Putamen (tissue), 1 donor: ENCODE measurements at regions not wholly inside any gene's neighbourhood (a gene's known extent, or its start where the extent isn't known, plus 50 kb on each side); places are given as distances from the start of the nearest gene placed in this dataset.
"Not testable (repeated sequence)": the region's sequence is repeated elsewhere in the genome, so short reads cannot be mapped to it uniquely, and the experiment has no call there.

Source experiments
- DNase-seq: peaks from one replicate; pipeline ENCODE4 v3.0.0-alpha.2; 2016; ENCODE audit warnings: low spot score

DNA sequence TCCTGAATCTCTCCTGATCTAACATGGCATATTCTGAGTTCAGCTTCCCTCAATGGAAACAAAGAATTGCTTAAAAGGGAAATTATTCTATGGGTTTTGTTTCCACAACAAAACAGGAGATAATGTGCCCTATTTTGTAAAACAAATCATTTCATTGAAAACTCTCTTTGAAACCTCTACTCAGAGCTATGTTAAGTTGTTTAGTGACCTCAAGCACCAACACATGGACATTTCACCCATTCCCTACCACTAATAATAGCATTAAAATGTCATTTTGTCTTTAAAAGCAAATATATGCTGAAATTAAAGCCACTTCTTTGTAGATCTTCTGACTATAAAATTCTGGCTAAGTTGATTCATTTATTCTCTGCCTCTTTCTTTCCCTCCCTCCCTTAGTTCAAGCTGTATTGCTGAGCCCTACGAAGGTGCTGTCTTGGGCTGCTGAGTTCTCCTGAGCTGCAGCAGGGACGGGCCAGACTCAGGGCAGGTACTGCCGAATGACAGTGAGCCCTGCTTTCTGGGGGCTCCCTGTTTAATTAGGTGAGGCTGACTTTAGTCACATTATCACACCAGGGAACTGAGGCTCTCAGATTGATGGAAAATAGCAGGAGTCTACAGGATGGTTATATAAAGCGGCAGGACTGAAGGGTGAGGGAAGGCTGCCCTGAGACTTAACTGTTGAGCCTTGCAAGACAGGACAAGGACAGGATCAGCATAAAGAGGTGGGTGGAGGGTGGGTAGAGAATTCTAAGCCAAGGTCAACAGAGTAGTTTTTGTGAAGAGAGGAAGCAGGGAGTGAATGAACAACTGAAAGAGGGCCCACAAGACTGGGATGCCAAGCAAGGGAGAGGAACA lies 1685.1 kb downstream of the SPATA31A7 start:
- not testable (repeated sequence) for DNase-seq

DNA sequence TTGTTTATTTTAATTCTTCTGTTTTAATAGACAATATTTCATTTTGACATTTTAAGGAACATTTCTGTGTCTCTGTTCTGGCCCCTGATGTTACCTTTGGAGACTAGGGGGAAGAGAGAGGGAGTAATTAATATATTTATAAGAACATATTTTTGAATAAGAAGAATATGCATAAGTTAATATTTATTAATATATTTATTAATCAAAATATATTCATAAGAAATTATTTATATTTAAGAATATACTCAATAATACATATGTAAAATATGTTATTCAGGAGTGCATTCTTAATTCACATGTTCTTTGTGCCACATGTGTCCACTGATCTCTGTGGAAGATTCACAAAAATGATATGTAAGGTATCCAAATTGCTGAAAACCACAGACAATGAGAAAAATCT lies 1687.7 kb downstream of the SPATA31A7 start:
- DNase-seq = not testable (repeated sequence)

DNA sequence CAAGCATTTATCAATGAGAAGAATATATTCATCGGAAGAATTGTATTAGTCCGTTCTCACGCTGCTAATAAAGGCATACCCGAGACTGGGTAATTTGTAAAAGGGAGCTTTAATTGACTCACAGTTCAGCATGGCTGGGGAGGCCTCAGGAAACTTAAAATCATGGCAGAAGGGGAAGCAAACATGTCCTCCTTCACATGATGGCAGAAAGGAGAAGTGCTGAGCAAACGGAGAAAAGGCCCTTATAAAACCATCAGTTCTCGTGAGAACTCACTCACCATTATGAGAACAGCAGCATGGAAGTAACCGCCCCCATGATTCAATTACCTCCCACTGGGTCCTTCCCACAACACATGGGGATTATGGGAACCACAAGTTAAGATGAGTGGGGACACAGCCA lies 1688.2 kb downstream of the SPATA31A7 start:
- DNase-seq = not testable (repeated sequence)

DNA sequence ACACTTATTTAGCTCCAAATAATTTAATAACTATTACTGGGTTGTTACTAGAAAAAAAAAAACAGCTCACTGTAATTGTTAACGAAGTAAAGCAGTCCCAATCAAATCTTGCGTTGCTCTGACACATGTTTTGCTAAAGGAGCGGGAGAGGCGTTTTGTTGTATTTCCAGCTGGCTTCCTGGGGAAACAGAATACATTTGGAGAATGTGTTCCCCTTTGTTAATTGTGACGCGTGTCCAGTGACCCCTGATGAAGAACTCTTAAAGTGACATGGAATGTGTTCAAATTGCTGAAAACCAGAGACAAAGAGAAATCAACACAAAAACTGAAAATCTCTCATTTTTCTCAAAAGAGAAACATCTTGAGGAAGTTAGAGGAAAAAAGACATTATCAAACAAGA lies 1690.6 kb downstream of the SPATA31A7 start:
- peak; percentile 32 for DNase-seq

DNA sequence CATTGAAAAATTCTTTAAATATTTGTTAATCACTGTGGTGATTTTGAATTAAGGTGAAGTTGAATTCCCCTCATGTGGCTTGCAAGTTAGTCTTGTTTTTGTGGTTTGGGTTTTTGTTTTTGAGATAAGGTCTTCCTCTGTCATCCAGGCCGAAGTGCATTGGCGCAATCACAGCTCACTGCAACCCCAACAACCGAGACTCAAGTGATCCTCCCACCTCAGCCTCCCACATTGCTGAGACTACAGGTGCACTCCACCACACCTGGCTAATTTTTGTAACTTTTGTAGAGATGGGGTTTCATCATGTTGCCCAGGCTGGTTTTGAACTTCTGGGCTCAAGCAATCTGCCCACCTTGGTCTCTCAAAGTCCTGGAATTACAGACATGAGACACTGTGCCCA lies 1691.1 kb downstream of the SPATA31A7 start:
- DNase-seq = not testable (repeated sequence)

DNA sequence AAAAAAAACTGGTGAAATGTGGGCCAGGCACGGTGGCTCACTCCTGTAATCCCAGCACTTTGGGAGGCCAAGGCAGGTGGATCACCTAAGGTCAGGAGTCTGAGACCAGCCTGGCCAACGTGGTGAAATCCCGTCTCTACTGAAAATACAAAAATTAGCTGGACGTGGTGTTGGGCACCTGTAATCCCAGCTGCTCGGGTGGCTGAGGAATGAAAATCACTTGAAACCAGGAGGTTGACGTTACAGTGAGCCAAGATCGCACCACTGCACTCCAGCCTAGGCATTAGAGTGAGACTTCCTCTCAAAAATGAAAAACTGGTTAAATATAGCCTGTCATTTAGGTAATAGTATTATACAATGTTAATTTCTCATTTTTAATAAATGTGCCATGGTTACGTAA lies 1692.0 kb downstream of the SPATA31A7 start:
- not testable (repeated sequence) for DNase-seq

DNA sequence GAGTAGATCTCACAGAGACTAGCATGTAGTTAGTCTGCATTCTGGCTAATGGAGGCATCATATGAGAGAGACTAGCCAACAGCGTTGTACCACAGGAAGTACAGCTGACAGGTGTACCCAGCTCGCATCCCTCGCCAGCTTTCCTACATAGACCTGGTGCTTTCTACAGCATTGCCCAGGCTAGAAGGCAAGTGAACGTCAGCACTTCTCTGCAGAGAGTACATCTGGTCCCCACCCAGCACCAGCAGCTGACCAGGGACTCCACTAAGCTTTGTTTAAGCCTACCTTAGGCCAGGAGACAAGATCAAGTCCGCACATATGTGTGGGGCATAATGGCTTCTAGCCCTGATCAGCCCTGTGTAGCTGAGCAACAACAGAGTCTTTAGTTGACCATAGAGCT lies 1692.9 kb downstream of the SPATA31A7 start:
- not testable (repeated sequence) for DNase-seq

DNA sequence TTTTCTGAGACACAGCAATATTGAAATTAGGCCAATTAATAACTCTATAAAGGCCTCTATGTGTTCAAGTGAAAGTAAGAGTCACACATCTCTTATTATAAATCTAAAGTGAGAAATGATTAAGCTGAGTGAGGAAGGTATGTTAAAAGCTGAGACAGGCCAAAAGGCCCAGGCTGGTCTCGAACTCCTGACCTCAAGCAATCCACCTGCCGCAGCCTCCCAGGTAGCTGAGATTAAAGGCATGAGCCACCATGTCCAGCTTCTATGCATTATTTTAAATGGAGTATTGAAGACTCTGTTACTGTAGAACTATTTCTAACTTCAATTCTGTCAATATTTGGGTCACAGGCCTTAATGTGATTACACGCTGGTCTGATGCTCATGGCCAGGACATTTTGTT lies 1706.9 kb downstream of the SPATA31A7 start:
- not testable (repeated sequence) for DNase-seq

DNA sequence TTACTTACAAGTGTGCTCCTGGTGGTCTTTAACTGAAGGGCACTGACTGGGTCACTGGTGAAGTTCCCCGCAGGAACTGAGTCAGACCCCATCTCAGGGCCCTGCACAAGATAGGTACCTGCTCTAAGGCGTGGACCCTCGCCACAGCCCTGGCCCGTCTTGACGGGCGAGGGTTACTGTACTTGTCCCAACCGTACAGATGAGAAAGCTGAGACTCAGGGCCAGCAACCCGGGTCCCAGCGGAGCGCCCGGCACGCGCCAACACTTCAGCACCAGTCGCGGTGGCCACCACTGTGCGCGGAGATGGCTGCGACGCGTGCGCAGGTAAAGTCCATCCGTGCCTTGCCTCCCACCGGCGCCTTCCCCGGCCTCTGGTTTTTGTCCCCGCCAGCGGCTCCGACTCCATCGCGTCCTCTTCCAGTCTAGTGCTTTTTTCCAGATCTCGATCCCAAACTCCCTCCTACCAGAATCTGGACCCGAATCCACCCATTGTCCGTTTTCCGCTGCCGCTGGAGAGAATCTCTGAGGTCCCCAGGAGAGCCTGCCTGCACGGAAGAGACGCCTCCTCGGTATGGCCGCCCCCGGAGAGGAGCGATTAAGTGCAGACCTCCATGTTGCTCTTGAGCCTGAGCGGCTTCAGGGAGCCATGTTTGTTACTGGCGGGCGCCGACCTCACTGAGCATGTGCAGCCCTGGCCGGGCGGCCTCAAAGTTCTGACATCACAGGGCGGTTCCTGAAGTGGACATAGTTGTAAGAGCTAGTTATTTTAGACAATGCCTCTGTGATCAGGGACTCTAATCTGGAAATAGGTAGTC lies 1707.8 kb downstream of the SPATA31A7 start:
- DNase-seq = not testable (repeated sequence)

DNA sequence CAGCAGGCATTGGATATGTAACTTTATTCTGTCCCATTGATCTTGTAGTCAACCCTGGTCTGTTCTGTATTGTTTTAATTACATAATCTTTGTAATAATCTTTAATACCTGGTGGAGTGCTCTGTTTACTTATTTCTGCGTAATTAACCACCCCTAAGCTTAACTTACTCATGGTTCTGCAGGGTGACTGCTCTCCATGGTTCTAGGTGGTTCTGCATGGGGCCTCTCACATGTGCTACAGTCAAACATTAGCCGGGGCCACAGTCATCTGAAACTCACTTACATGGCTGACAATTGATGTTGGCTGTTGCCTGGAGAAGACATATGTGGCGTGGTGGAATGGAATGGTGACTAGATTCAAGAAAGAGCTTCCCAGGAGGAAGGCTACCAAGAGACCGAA lies 1709.8 kb downstream of the SPATA31A7 start:
- DNase-seq = not testable (repeated sequence)

DNA sequence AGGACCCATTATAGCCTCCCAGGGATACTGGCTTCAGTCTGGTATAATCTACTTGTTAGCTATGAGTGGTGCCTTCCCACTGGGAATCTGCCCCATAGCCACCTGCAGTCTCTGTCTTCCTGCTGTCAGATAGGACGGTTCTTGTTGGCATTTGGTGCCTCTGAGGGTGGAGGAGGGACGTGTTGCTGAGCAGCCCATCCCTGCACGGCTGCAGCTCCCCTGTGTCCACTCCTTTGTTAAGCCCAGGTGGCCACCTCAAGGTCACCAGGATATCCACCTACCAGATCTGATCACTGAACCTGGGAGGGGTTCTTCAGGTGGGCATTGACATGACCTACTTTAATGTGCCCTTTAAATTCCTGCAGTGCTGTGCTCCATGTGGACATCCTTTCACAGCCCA lies 1714.2 kb downstream of the SPATA31A7 start:
- not testable (repeated sequence) for DNase-seq

DNA sequence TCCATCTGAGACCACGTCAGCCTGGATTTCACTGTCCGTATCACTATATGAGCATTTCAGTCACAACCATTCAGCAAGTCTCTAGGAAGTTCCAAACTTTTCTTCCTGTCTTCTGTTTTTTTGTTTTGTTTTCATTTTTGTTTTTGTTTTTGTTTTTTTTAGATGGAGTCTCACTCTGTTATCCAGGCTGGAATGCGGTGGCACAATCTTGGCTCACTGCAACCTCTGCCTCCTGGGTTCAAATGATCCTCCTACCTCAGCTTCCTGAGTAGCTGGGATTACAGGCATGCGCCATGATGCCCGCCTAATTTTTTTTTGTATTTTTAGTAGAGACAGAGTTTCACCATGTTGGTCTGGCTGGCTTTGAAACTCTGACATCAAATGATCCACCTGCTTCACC lies 1715.9 kb downstream of the SPATA31A7 start:
- not testable (repeated sequence) for DNase-seq

DNA sequence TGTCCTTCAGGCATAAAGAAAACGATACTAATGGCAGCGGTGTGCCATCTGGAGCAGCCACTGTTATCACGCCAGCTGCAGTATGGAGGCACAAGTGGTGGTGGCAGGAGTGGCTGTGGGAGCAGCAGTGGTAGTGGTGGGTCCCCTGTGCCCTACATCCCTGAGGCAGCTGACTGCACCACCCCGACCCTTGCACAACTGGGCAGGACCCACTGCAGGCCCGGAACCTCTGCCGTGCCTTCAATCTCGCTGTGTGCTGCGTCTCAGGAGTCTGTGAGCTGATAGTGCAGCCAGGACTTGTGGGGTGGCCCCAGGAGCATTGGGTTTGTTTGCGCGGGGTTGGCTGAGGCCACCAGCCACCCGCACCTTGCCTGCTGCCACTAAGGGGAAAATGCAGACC lies 1718.0 kb downstream of the SPATA31A7 start:
- not testable (repeated sequence) for DNase-seq

DNA sequence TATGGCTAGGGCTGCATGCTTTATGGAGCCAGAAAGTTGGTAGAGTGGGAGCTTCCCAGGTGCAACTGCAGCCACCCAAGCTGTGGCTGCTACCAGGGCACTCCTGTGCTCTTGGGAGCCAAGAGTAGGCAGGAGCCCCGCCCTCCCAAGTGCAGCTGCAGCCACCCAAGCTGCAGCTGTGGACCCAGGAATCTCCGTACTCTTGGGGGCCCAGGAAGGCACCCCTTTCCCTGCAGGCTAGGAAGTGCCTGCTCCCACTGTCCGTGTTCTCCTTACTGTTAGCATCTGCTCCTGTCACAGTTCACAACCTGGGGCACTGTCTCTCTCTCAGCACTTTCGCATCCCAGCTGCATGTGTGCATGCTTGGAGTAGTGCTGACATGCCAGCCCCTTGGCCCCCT lies 1718.4 kb downstream of the SPATA31A7 start:
- not testable (repeated sequence) for DNase-seq

DNA sequence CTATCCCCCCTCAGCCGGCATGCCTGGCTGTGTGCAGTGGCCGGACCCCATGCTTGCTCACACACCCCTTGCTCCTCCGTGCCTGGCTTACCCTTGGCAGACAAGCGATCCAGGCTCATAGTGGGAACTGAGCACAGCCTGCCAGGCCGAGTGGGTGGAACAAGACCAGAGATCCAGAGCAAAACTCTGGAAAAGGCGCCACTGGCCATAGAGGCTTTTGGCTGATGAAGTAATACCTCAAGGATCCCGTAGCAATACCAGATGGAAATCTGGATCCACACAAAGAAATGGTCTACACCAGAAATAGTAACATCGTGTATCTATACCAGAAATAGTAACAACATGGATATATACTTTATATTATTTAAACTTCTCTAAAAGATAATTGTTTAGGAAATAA lies 1719.6 kb downstream of the SPATA31A7 start:
- DNase-seq = not testable (repeated sequence)

DNA sequence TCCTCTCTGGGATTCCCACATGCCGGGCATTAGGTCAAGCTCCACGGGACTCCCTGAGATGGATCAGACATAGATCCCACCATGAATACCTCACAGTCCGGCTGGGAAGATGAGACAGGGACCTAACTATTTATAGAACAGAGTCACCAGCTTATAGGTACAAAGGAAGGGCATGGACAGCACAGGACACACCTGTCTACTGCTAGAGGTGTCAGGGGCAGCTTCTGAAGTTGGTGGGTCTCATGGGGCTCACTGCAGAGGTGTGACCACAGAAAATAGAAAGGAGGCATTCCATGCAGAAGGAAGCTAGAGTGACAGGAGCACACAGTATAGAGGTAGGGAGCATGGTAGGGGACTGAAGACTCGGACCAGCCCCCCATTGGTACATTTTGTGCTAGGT lies 1722.4 kb downstream of the SPATA31A7 start:
- not testable (repeated sequence) for DNase-seq

DNA sequence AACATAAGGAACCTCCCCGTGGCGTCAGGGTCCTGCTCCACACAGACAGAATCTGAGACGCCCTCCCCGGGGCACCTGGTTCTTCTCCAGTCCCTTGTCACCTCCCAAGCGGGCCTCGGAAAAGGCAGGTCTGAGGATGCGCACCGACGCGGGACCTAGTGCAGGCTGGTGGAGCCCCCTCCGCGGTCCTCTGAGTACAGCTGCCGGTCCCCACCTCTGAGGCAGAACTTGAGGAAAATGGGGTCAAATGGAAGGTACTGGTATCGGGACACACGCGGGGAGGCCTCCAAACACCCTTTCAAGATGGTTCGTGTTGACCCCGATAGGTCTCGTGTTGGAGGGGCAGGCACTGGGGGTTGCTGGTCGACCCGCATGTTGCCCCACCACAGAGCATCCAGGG lies 1725.3 kb downstream of the SPATA31A7 start:
- DNase-seq = not testable (repeated sequence)

DNA sequence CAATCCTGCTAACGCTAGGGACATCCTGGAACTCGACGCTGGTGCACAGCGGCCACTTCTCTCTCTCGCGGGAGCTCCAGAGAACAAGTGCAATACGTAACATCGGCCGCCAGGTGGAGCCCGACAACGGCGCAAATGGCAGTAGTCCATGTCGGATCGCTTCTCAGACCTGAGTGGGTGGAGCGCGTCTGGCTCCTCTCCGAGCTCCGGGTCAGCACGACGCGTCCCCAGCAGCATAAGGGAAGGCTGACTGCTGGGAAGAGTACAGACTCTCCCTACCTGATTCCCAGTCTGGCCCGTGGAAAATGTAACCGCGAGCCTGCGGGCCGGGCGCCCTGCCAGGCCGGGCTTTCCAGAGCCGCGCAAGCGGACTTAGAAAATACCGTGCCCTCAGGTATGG lies 1725.8 kb downstream of the SPATA31A7 start:
- DNase-seq = not testable (repeated sequence)

DNA sequence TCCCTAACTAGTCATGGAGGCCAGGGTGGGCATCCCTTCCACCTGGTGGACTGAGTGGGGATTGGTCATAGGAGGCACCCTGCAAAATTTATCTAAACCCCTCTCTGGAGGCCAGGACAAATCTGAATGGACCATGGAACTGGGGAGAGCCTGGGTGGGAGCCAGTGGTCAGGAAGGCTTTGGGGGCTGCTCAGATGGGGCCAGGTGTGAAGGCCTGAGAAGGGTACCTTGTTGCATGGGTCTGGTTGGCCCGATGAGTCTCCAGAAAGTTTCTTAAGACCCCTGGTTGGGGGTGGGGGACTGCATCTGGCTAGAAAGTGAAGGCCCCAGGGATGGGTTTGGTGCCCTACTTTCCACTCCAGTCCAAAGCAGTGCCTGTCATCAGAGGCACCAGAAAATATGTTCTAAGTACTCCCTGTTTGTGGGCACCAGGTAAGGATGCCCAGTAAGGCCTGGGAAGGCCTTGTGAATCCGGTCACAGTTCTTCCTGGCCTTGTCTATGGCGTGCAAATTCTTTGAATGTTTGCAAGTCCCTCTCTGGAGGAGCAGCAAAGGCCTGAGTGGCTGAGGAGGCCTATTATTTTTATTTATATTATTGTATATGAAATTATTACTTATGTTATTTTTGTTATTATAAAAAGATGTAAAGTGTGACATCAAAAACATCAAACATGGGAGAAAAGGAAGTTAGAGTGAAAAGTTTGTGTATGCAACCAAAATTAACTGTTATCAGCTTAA lies 1729.0 kb downstream of the SPATA31A7 start:
- not testable (repeated sequence) for DNase-seq

DNA sequence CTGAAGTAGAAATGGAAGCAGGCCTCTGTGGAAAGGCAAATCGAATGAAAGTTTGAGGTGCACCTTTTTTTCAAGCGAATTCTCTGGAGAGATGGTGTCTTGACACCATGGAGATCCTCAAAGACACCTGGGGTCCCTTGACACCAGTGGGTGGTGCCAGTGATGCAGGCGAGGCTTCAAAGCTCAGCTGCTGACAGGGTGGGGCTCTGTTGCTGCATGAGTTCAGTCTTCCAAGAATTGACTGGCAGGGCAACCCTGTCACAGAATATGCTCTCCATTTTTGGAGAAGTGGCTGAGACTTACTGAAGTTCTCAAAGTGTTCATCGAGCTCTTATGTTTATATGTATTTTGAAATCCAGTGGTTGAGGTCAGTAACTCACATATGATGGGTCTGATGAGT lies 1741.6 kb downstream of the SPATA31A7 start:
- not testable (repeated sequence) for DNase-seq

DNA sequence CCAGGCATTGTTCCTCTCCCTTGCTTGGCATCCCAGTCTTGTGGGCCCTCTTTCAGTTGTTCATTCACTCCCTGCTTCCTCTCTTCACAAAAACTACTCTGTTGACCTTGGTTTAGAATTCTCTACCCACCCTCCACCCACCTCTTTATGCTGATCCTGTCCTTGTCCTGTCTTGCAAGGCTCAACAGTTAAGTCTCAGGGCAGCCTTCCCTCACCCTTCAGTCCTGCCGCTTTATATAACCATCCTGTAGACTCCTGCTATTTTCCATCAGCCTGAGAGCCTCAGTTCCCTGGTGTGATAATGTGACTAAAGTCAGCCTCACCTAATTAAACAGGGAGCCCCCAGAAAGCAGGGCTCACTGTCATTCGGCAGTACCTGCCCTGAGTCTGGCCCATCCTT lies 1763.0 kb downstream of the SPATA31A7 start:
- DNase-seq = not testable (repeated sequence)
